Gastrocnemius medialis (tissue), 4 donors: ENCODE measurements at regions not wholly inside any gene's neighbourhood (a gene's known extent, or its start where the extent isn't known, plus 50 kb on each side); places are given as distances from the start of the nearest gene placed in this dataset.

Source experiments
- ATAC-seq, 2 donors: fragments of 150-250 bp; one replicate each; pipeline ENCODE4 v1.9.1; 2016
- DNase-seq, 2 donors: peaks; one replicate each; pipeline ENCODE4 v3.0.0-alpha.2; 2019
- H3K27ac ChIP-seq, 4 donors: fragments of 200-600 bp; sonication (generic); 1 replicate in 1 of 4; 2 replicates in 3 of 4; pipeline ENCODE4 v1.5.1; 2016 to 2018; ENCODE audit warnings: mild to moderate bottlenecking in 2 of 4, moderate library complexity in 1 of 4
- H3K27me3 ChIP-seq, 3 donors: fragments of 200-600 bp; sonication (generic) in 2 of 3; 1 replicate in 1 of 3; 2 replicates in 2 of 3; pipeline versions ENCODE4 v1.5.1 to v1.6.0; 2016 to 2019; ENCODE audit warnings: mild to moderate bottlenecking in 1 of 3, moderate library complexity in 1 of 3
- H3K36me3 ChIP-seq, 2 donors: fragments of 200-600 bp; sonication (generic) in 1 of 2; one replicate each; pipeline ENCODE4 v1.5.1; 2017 to 2018
- H3K4me1 ChIP-seq, 2 donors: fragments of 200-600 bp; sonication (generic) in 1 of 2; one replicate each; pipeline ENCODE4 v1.5.1; 2016 to 2017; ENCODE audit warnings: mild to moderate bottlenecking in 2 of 2
- H3K4me3 ChIP-seq, 4 donors: fragments of 200-600 bp; sonication (generic) in 3 of 4; 1 replicate in 1 of 4; 2 replicates in 3 of 4; pipeline ENCODE4 v1.5.1; 2016 to 2019; ENCODE audit warnings: mild to moderate bottlenecking in 2 of 4
- H3K9me3 ChIP-seq, 3 donors: fragments of 200-600 bp; sonication (generic) in 2 of 3; 1 replicate in 1 of 3; 2 replicates in 2 of 3; pipeline ENCODE4 v1.5.1; 2016 to 2019
- POLR2A ChIP-seq, 2 donors: fragments of 450-650 bp; IDR thresholded peaks; one replicate each; pipeline ENCODE4 v1.6.1; 2017; ENCODE audit warnings: antibody characterized with exemption in 2 of 2, mild to moderate bottlenecking in 2 of 2, moderate library complexity in 2 of 2
- in situ Hi-C, 4 donors: fragments of 200-750 bp; cut with MboI; loops; one replicate each; pipeline versions ENCODE4 v1.15.0 to v1.8.0; 2017; ENCODE audit warnings: low sequenced_read_pairs in 4 of 4
- intact Hi-C: fragments of 100-400 bp; cut with DNase I; formaldehyde crosslinking; loops from one replicate; pipeline ENCODE4 v1.15.1; 2023; ENCODE audit warnings: low total_unique reads
- TF ChIP-seq, protein P1 (sequence below), 5 experiments: fragments of 450-650 bp in 3 of 5; fragments of 200-600 bp in 2 of 5; sonication (generic) in 2 of 5; IDR thresholded peaks in 4 of 5; conservative IDR thresholded peaks in 1 of 5; 1 replicate in 4 of 5; 2 replicates in 1 of 5; pipeline ENCODE4 v1.5.1; 2016 to 2019; ENCODE audit warnings: antibody characterized with exemption in 5 of 5, mild to moderate bottlenecking in 3 of 5, moderate library complexity in 3 of 5

GRCh38 chr15:46644501-46645481 is 1010.0 kb downstream of the SQOR start:
- Histone ChIP-seq H3K9me3 (no peaks in the 10 kb centered on the region), H3K36me3 (no peaks in the 10 kb centered on the region), H3K27ac (no peak overlapping the region), H3K4me3 (no peak overlapping the region), H3K4me1 (no peaks in the 10 kb centered on the region), H3K27me3 (no peaks in the 10 kb centered on the region)
- in situ Hi-C loops, result no loop called here
- DNase-seq (no peak), ATAC-seq (no peak)
- intact Hi-C loops, result no loop called here
- TF ChIP-seq POLR2A (IDR thresholded peaks at IDR 0.05), result no peak
- TF ChIP-seq, protein P1, sequence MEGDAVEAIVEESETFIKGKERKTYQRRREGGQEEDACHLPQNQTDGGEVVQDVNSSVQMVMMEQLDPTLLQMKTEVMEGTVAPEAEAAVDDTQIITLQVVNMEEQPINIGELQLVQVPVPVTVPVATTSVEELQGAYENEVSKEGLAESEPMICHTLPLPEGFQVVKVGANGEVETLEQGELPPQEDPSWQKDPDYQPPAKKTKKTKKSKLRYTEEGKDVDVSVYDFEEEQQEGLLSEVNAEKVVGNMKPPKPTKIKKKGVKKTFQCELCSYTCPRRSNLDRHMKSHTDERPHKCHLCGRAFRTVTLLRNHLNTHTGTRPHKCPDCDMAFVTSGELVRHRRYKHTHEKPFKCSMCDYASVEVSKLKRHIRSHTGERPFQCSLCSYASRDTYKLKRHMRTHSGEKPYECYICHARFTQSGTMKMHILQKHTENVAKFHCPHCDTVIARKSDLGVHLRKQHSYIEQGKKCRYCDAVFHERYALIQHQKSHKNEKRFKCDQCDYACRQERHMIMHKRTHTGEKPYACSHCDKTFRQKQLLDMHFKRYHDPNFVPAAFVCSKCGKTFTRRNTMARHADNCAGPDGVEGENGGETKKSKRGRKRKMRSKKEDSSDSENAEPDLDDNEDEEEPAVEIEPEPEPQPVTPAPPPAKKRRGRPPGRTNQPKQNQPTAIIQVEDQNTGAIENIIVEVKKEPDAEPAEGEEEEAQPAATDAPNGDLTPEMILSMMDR (IDR thresholded peaks at IDR 0.05 in 4 of 5, conservative IDR thresholded peaks at IDR 0.05 in 1 of 5), result no peak

DNA sequence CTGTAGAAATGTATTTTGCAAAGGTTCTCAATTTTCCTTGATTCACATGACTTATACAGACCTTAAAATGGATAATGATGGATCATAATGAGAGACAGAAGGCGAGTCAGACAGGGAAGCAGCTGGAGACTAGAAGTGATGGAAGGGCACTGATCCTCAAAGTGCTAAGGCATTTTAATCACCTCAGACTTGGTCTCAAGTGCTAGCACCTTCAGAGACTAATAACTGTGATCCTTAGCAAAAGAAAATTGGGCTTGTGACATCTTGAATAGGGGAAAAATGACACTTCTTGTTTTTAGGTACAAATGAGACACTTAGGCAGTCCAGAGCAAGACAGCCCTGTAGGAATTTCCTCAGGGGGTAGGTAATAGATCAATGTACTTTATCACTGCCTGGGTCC is 1011.7 kb downstream of the SQOR start:
- in situ Hi-C loops (no loop called here), intact Hi-C loops (no loop called here)
- Histone ChIP-seq H3K4me3 (no peak overlapping the region), H3K36me3 (no peaks in the 10 kb centered on the region), H3K9me3 (no peaks in the 10 kb centered on the region), H3K27ac (no peak overlapping the region), H3K4me1 (no peaks in the 10 kb centered on the region), H3K27me3 (no peaks in the 10 kb centered on the region)
- DNase-seq, result no peak
- no peak for ATAC-seq
- TF ChIP-seq POLR2A (IDR thresholded peaks at IDR 0.05), result no peak
- TF ChIP-seq, protein P1 (IDR thresholded peaks at IDR 0.05 in 4 of 5, conservative IDR thresholded peaks at IDR 0.05 in 1 of 5), result no peak

DNA sequence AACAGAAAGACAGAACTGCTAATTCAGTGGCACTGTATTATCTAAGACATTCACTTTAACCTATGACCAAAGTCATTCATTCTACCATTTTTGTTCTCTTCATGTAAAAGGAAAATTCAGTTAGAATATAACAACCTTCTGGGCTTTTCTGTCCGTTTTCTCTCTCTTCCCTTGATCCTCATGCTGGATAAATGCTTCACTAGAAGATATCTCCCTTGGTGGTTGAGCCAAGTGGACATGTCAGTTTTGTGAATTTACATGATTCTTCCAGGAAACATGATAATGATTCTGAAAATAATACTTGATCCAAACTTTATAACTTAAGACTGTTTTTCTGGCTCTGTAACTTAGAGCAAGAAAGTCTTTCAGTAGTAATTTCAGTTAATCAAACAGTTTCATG is 1012.2 kb downstream of the SQOR start:
- intact Hi-C loops, result no loop called here
- in situ Hi-C loops, result no loop called here
- no peak overlapping the region for H3K4me3 ChIP-seq
- TF ChIP-seq, protein P1 (IDR thresholded peaks at IDR 0.05 in 4 of 5, conservative IDR thresholded peaks at IDR 0.05 in 1 of 5), result no peak
- TF ChIP-seq POLR2A (IDR thresholded peaks at IDR 0.05), result no peak
- ATAC-seq, result no peak
- no peaks in the 10 kb centered on the region for H3K9me3 ChIP-seq
- H3K27me3 ChIP-seq, result no peaks in the 10 kb centered on the region
- H3K36me3 ChIP-seq, result no peaks in the 10 kb centered on the region
- no peak overlapping the region for H3K27ac ChIP-seq
- no peaks in the 10 kb centered on the region for H3K4me1 ChIP-seq
- DNase-seq, result no peak

DNA sequence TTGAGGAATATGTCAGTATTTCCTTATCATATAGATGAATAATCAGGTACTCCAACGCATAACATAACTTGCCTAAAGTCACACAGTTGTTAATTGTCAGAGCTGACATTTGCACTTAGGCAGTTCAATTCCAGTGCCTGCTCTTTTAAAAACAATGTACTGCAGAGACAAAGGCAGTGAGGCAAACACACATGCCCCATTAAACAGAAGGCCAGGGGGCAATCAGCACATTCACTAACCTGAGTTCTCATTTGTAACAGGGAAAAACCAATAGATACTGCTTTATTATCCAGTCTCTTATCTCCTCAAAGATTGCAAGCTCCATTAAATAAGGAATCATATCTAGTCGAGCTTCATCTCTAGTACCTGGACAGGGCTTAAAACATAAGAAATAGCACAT is 1017.4 kb downstream of the SQOR start:
- Histone ChIP-seq H3K27me3 (no peaks in the 10 kb centered on the region), H3K9me3 (no peaks in the 10 kb centered on the region), H3K4me3 (no peak overlapping the region), H3K27ac (no peak overlapping the region), H3K4me1 (no peaks in the 10 kb centered on the region), H3K36me3 (no peaks in the 10 kb centered on the region)
- ATAC-seq, result no peak
- TF ChIP-seq POLR2A (IDR thresholded peaks at IDR 0.05), result no peak
- TF ChIP-seq, protein P1 (IDR thresholded peaks at IDR 0.05 in 4 of 5, conservative IDR thresholded peaks at IDR 0.05 in 1 of 5), result no peak
- in situ Hi-C loops, result no loop called here
- intact Hi-C loops, result no loop called here
- DNase-seq, result no peak
